SW 1271 (cell line): ENCODE measurements at regions not wholly inside any gene's neighbourhood (a gene's known extent, or its start where the extent isn't known, plus 50 kb on each side); places are given as distances from the start of the nearest gene placed in this dataset.

Experiments used
- DNase-seq, 2 experiments: peaks; one replicate each; lab custom pipeline; 2025; lab: John Stamatoyannopoulos, UW

GRCh38 chr20:50428097-50428828 is 81.9 kb upstream of the PTPN1 start:
- DNase-seq = no peak

DNA sequence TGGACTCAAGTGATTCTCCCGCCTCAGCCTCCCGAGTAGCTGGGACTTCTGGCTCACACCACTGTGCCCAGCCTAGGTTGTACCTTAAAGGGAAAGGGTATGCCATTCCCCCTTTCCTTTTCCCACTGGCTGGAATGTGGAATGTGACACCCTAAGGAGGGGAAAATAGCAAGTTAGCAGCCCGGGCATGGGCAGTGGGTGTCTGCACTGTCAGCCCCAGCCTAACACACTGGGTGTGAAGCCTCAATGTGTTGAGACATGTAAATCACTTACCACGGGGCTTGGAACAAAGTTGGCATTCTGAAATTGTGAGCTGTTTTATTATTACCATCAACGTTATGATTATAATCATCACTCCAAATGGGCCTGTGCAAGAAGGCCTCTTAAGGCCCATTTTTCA is 80.8 kb upstream of the PTPN1 start:
- no peak for DNase-seq

DNA sequence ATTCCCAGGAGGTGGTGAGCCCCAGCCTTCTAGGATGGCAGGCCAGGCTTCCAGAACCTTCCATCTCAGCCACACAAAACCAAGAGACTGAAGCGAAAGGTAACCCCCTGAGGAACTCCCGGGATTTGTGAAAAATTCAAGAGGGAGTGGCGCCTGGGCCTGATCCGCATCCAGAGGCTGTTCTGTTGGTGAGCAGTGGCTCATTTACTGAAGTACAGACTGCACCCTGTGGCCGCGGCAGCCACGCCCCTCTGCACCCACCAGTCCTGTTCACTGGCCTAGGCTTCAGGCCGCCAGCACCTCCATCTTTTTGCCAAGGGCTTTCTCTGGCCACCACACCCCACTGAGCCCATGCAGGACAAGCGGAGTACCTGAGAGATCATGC is 79.1 kb upstream of the PTPN1 start:
- DNase-seq = no peak

DNA sequence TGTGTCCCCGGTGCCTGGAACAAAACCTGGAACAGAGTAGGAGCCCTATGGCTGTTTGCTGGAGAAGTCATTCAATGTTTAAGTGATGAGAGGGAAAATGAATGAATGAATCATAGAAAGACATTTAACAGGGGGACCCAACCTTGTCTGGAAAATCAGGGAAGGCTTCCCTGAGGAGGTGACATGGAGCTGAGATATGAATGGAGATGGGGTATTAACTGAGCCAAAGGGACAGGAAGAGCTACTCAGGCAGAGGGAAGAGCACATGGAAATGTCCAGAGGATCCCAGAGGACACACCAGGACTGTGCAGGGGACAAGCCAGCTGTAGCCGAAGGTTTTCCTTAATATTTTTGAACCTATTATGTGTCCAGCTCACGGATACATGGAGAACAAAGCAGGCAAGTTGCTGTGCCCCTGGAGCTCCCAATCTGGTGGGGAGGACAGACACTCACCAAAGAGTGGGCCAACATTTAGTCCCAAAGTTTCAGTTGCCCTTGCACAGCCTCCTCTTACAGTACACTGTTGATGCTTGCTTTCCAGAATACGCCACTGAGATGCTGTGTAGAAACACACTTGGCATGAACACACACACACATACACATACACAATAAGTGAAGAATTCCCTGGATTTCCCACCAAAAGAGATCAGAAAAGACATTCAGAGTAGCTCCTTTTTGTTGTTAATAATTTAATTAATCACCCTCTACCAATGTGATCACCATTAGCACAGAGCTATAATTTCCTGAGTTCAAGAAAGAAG is 77.0 kb upstream of the PTPN1 start:
- no peak for DNase-seq

- no peak for DNase-seq
These were observed 75.9 kb upstream of the PTPN1 start for GRCh38 chr20:50434321-50434652.

- DNase-seq = peak in 1 of 2 experiments; percentile 46
These were observed 75.4 kb upstream of the PTPN1 start for GRCh38 chr20:50434653-50435396.

DNA sequence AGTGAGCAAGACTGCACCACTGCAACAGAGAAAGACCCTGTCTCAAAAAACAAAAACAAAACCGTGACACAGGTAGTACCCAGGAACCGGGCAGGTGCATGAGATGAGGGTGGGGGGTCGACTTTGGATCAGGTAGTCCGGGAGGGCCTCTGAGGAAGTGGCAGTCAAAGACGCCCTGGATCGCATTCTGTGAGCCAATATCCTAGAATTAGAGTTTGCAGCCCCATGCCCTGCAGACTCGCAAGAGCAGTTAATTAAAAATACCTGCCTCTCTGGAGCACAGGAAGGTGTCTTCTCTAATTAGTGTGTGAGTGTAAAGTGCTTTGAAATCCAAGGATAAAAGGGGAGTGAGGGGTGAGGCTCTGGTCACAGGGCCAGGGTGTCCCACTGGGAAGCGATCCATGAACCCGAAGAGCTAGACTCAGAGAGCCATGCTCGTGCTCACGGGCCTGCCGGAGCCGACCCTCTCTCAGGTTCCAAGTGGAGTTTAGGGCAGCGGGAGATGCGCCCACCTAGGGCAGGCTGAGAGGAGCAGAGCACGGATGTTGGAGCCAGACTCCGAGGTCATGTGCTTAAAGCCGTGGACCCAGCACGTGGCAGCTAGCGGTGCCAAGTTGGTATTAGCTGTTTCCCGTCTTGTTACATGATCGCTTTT is 74.7 kb upstream of the PTPN1 start:
- no peak for DNase-seq

GRCh38 chr20:50436052-50436656 is 74.0 kb upstream of the PTPN1 start:
- no peak for DNase-seq

DNA sequence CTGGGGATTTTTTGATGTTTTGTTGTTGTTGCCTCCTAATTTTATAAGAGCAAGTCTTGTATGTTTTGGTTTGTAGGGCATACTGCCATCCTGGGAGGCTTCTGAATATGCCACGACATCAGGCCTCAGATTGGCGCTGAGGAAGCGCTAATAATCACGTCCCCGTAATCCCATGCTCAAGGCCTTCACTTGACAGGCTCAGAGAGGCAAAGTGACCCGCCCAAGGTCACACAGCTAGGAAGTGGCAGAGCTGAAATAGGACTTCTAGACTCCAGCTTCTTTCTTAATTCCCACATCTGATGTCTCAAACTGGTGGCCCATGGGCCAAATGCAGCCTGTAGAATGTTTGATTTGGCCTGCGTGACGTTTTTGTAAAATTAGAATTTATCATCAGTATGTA is 73.5 kb upstream of the PTPN1 start:
- no peak for DNase-seq

DNA sequence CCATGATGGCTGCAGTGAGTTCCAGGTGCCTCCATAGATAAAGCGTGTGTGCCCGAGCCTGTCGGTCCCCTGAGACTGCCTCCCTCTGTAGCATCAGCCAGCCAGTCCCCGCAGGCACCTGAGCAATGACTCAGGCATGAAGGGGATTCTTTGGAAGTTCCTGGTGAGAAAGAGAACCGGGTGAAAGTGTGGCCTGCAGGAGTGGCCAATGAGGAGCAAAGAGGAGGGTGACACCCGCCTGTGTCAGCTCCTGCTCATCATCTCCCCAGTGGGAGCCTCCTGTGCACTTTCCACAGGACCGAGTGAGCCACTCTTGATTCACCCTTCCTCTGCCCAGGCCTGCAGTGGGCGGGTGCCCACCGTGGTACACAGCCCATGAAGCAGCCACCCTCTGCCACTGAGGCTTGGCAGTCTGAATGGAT is 71.2 kb upstream of the PTPN1 start:
- peak; percentile 90 for DNase-seq

- peak; percentile 30 to 59 for DNase-seq
These were observed 70.4 kb upstream of the PTPN1 start for GRCh38 chr20:50439539-50440453.

GRCh38 chr20:50442512-50442911 is 67.7 kb upstream of the PTPN1 start:
- DNase-seq = no peak

- DNase-seq = no peak
These were observed 64.6 kb upstream of the PTPN1 start for GRCh38 chr20:50445354-50446151.

DNA sequence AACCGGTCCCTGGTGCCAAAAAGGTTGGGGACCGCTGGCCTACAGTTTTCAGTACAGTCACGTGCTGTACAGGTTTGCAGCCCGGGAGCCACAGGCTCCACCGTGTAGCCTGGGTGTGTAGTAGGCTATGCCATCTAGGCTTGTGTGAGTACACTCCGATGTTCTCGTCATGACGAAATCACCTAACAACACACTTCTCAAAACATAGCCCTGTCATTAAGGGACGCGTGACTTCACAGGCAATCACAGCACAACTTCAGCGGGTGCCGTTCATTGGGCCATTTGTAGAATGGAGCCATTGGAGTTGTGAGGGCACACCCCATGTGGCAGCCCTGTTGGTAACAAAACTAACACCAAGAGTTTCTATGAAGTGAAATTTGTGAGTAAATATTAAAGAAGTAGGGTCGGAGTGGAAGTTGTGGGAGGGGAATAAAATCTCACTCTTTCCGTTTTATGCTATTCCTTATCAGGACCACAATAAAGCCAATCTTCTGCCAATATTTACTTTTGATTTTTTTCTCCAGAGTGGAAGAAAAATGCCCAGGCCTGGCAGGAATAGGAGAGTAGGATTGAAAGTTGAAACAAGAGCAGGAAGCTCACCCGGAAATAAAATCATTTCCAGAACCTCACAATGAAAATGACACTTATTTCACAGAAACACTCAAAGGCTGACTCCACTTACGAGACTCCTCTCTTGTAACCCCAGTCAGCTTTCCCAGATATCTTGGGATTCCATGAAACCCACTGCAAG is 63.7 kb upstream of the PTPN1 start:
- no peak for DNase-seq

DNA sequence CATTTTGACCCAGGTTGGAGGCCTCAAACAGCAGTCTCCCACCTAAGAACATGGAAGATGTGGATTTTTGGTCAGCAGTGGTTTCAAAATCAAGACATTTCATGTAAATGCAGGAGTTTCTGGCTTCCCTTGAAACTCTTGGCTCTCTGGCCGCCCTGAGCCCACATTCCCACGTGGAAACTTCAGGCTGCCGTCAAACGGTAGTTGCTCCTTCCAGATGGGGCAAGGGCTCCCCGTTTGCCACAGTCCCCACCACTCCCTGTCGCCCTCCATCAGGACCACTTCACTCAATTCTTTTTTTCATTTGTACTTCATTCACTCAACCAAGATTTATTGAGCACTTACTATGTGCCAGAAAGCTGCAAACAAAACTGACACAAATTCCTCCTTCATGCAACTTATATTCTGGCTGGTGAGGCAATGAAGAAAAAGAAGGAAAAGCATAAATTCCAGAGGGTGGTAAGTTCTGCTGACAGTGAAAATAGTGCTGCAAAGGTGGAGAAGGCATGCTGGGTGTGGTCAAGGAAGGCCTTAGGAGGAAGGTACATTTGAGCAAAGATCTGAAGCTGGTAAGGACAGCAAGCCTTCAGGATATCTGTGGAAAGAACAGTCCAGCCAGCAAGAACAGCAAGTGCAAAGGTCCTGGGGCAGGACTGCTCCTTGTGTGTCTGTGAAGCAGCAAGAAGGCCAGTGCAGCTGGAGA is 62.9 kb upstream of the PTPN1 start:
- DNase-seq = no peak

DNA sequence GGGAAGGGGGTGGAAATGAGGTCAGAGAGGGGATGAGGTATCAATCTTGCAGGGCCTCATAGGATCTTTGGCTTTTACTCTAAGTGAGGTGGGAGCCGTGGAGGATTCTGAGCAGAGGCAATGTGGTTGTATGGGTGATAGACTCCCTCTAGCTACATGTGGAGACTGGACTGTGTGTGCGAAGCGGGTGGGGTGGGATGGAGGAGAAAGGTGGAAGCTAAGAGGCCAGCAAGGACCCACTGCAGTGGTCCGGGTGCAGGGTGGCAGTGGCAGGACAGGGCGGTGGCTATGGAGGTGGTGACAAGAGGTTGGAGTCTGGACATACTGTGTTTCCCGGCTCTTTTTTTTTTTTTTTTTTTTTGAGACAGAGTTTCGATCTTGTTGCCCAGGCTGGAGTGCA is 62.4 kb upstream of the PTPN1 start:
- DNase-seq = no peak

DNA sequence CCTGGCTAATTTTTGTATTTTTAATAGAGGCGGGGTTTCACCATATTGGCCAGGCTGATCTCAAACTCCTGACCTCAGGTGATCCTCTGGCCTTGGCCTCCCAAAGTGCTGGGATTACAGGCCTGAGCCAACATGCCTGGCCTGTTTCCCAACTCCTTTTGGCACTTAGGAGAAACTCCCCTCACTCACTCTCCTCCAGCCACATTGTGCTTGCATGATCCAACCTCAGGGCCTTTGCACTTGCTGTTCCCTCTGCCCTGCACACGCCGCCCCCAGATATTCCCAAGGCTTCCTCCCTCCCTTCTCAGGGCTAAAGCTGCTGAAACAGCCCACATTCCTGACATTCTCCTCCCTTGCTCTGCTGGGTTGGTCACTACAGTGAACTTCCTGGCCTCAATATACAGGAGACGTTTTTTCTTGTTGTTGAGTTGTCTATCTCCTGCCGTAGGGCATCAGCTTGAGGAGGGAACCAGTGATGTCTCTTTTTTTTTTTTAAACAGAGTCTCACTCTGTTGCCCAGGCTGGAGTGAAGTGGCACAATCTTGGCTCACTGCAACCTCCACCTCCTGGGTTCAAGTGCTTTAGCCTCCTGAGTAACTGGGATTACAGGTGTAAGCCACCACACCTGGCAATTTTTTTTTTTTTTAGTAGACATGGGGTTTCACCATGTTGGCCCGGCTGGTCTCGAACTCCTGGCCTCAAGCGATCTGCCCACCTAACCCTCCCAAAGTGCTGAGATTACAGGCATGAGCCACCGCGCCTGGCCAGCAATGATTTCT is 61.4 kb upstream of the PTPN1 start:
- DNase-seq = peak in 1 of 2 experiments; percentile 55
